Testis (tissue), 2 donors: ENCODE measurements at regions not wholly inside any gene's neighbourhood (a gene's known extent, or its start where the extent isn't known, plus 50 kb on each side); places are given as distances from the start of the nearest gene placed in this dataset.

Source experiments
- CTCF ChIP-seq, 3 experiments: fragments of 450-650 bp in 2 of 3; fragments of 200-600 bp in 1 of 3; sonication (generic) in 1 of 3; IDR thresholded peaks; one replicate each; pipeline ENCODE4 v1.5.1; 2016 to 2019; ENCODE audit warnings: antibody characterized with exemption in 3 of 3, mild to moderate bottlenecking in 2 of 3, moderate library complexity in 1 of 3
- POLR2A ChIP-seq: fragments of 450-650 bp; IDR thresholded peaks from one replicate; pipeline ENCODE4 v1.6.1; 2017; ENCODE audit warnings: antibody characterized with exemption, mild to moderate bottlenecking, moderate library complexity

DNA sequence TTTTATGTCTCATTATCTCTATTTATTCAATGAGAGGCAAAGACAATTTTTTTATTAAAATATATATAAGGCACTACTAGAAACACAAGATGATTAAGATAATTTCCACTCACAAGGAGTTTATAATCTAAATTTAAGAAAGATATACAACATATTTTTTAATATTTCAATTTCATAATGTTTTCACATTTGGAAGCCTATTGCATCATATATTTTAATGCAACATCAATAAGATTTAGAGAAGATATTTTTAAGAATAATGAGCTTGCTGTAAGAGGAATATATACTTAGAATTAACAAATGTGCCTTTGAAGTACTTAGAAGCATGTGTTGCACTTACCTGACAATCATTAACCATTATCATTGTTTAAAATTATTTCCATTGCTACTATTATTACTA, 597.7 kb upstream of the BTBD3 start:
- TF ChIP-seq POLR2A (no peak), CTCF (IDR thresholded peaks at IDR 0.05) (no peak)
